BLaER1 (cell line): ENCODE measurements at regions not wholly inside any gene's neighbourhood (a gene's known extent, or its start where the extent isn't known, plus 50 kb on each side); places are given as distances from the start of the nearest gene placed in this dataset.

Experiments used
- H3K27ac ChIP-seq: shearing (Covaris generic); formaldehyde crosslinking; 2 replicates; pipeline ENCODE4 v1.8.1; 2022
- H3K27me3 ChIP-seq: shearing (Covaris generic); formaldehyde crosslinking; 2 replicates; pipeline ENCODE4 v1.8.1; 2022
- H3K36me3 ChIP-seq: shearing (Covaris generic); formaldehyde crosslinking; 2 replicates; pipeline ENCODE4 v1.8.1; 2022
- H3K4me1 ChIP-seq: shearing (Covaris generic); formaldehyde crosslinking; 2 replicates; pipeline ENCODE4 v1.8.1; 2022
- H3K4me2 ChIP-seq: shearing (Covaris generic); formaldehyde crosslinking; 2 replicates; pipeline ENCODE4 v1.8.1; 2022
- H3K4me3 ChIP-seq: shearing (Covaris generic); formaldehyde crosslinking; 2 replicates; pipeline ENCODE4 v1.8.1; 2022
- H3K9ac ChIP-seq: shearing (Covaris generic); formaldehyde crosslinking; 2 replicates; pipeline ENCODE4 v1.8.1; 2022
- H3K9me3 ChIP-seq: shearing (Covaris generic); formaldehyde crosslinking; 2 replicates; pipeline ENCODE4 v1.8.1; 2022
- H4K20me1 ChIP-seq: shearing (Covaris generic); formaldehyde crosslinking; 2 replicates; pipeline ENCODE4 v1.8.1; 2022
- Cebpa-rat ChIP-seq: shearing (Covaris generic); IDR thresholded peaks from 2 replicates; pipeline ENCODE4 v1.8.1; 2022

- H3K27me3 ChIP-seq = no peaks in the 10 kb centered on the region
- no peaks in the 10 kb centered on the region for H3K36me3 ChIP-seq
- H3K9ac ChIP-seq = no peak overlapping the region
- H4K20me1 ChIP-seq = no peaks in the 10 kb centered on the region
- no peak overlapping the region for H3K4me3 ChIP-seq
- no peak overlapping the region for H3K4me2 ChIP-seq
- H3K9me3 ChIP-seq = no peaks in the 10 kb centered on the region
- no peaks in the 10 kb centered on the region for H3K4me1 ChIP-seq
- H3K27ac ChIP-seq = no peak overlapping the region
- TF ChIP-seq Cebpa-rat = no peak
Observed at GRCh38 chr2:144042751-144043150, 477.2 kb downstream of the ZEB2 start.

DNA sequence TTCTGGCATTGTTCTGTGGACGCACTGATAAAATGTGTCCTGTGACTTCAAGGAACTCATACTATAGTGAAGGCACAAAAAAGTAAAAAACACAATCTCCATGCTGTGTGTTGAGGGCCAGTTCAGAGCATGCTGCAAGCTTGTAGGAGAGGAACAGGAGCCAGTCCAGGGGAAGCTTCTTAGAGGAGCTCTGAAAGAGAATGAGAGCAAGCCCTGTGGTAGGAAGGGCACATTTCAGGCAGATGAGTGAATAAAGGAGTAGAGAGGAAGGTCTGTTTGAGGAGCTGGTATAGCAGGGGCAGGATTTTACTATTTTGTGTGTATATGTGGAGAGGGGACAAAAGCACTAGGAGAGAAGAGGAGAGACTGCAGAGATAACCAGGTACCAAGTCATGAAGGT lies 478.3 kb downstream of the ZEB2 start:
- no peak for TF ChIP-seq Cebpa-rat
- H3K9me3 ChIP-seq = no peaks in the 10 kb centered on the region
- no peak overlapping the region for H3K4me3 ChIP-seq

DNA sequence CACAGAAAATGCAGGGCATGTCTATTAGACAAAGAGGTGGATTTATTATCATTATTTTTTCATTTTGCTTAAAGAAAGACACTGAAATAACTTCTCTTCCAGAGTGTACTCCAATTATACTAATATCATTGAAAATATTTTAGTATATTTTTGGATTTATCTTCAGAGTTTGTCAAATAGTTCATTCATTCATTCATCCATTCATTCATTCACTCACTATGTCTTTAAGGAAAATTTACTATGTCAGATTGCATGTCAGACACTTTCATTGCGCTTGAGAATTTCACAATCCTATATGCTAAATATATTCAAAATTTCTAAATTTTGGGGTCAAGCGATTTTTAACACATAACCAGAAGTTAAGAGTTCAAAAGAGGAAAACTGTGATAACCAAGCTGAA lies 479.1 kb downstream of the ZEB2 start:
- no peak for TF ChIP-seq Cebpa-rat
- Histone ChIP-seq H3K27me3 (no peaks in the 10 kb centered on the region), H3K4me3 (no peak overlapping the region), H3K9ac (no peak overlapping the region), H3K9me3 (no peaks in the 10 kb centered on the region), H3K4me1 (no peaks in the 10 kb centered on the region), H4K20me1 (no peaks in the 10 kb centered on the region), H3K36me3 (no peaks in the 10 kb centered on the region), H3K27ac (no peak overlapping the region), H3K4me2 (no peak overlapping the region)

More for the DNA sequence above, 478.3 kb downstream of the ZEB2 start:
- Histone ChIP-seq H3K27ac (no peak overlapping the region), H3K4me2 (no peak overlapping the region), H4K20me1 (no peaks in the 10 kb centered on the region), H3K36me3 (no peaks in the 10 kb centered on the region), H3K4me1 (no peaks in the 10 kb centered on the region), H3K27me3 (no peaks in the 10 kb centered on the region), H3K9ac (no peak overlapping the region)

DNA sequence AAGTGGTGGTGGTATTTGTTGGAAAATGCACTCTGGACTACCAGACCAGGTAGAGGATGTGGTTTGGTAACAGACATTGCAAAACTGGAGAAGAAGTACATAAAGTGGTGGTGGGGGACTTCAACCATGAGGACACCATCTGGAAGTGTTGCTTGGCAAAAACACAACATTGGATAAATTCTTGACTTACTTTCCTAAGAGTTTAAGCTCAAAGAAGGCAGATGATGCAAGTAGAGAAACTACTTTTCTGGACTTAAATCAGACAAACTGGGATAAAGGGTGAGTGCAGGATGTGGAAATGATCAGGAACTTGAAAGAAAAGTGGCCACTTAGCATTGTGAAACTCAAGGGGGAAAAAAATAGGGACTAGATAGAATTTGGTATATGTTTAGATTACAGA lies 487.4 kb downstream of the ZEB2 start:
- no peaks in the 10 kb centered on the region for H3K36me3 ChIP-seq
- H4K20me1 ChIP-seq = no peaks in the 10 kb centered on the region
- H3K27me3 ChIP-seq = no peaks in the 10 kb centered on the region
- TF ChIP-seq Cebpa-rat = no peak
- H3K27ac ChIP-seq = no peak overlapping the region
- no peak overlapping the region for H3K9ac ChIP-seq
- H3K4me1 ChIP-seq = no peaks in the 10 kb centered on the region
- H3K4me2 ChIP-seq = no peak overlapping the region
- H3K9me3 ChIP-seq = no peaks in the 10 kb centered on the region
- no peak overlapping the region for H3K4me3 ChIP-seq

- no peak overlapping the region for H3K27ac ChIP-seq
- no peaks in the 10 kb centered on the region for H3K36me3 ChIP-seq
- no peaks in the 10 kb centered on the region for H3K4me1 ChIP-seq
- H3K4me2 ChIP-seq = no peak overlapping the region
- H3K9me3 ChIP-seq = no peaks in the 10 kb centered on the region
- H3K9ac ChIP-seq = no peak overlapping the region
- H3K27me3 ChIP-seq = no peaks in the 10 kb centered on the region
- no peaks in the 10 kb centered on the region for H4K20me1 ChIP-seq
- no peak overlapping the region for H3K4me3 ChIP-seq
- TF ChIP-seq Cebpa-rat = no peak
Observed at GRCh38 chr2:144030791-144031190, 489.1 kb downstream of the ZEB2 start.

GRCh38 chr2:144027593-144027992 lies 492.3 kb downstream of the ZEB2 start:
- Histone ChIP-seq H4K20me1 (no peaks in the 10 kb centered on the region), H3K9me3 (no peaks in the 10 kb centered on the region), H3K36me3 (no peaks in the 10 kb centered on the region)

GRCh38 chr2:144026753-144027152 lies 493.2 kb downstream of the ZEB2 start:
- Histone ChIP-seq H3K4me2 (no peak overlapping the region), H3K9me3 (no peaks in the 10 kb centered on the region), H3K9ac (no peak overlapping the region), H3K4me1 (no peaks in the 10 kb centered on the region), H4K20me1 (no peaks in the 10 kb centered on the region), H3K27me3 (no peaks in the 10 kb centered on the region), H3K36me3 (no peaks in the 10 kb centered on the region), H3K4me3 (no peak overlapping the region), H3K27ac (no peak overlapping the region)
- no peak for TF ChIP-seq Cebpa-rat

More at GRCh38 chr2:144027593-144027992, 492.3 kb downstream of the ZEB2 start:
- Histone ChIP-seq H3K4me3 (no peak overlapping the region), H3K27me3 (no peaks in the 10 kb centered on the region), H3K4me1 (no peaks in the 10 kb centered on the region), H3K9ac (no peak overlapping the region), H3K4me2 (no peak overlapping the region), H3K27ac (no peak overlapping the region)
- no peak for TF ChIP-seq Cebpa-rat

GRCh38 chr2:144020047-144020446 lies 499.9 kb downstream of the ZEB2 start:
- Histone ChIP-seq H3K4me1 (peaks cover 4% of the 10 kb centered on the region), H4K20me1 (no peaks in the 10 kb centered on the region), H3K27me3 (no peaks in the 10 kb centered on the region), H3K4me3 (no peak overlapping the region), H3K27ac (no peak overlapping the region), H3K4me2 (no peak overlapping the region), H3K9ac (no peak overlapping the region), H3K9me3 (no peaks in the 10 kb centered on the region), H3K36me3 (no peaks in the 10 kb centered on the region)
- TF ChIP-seq Cebpa-rat = no peak

DNA sequence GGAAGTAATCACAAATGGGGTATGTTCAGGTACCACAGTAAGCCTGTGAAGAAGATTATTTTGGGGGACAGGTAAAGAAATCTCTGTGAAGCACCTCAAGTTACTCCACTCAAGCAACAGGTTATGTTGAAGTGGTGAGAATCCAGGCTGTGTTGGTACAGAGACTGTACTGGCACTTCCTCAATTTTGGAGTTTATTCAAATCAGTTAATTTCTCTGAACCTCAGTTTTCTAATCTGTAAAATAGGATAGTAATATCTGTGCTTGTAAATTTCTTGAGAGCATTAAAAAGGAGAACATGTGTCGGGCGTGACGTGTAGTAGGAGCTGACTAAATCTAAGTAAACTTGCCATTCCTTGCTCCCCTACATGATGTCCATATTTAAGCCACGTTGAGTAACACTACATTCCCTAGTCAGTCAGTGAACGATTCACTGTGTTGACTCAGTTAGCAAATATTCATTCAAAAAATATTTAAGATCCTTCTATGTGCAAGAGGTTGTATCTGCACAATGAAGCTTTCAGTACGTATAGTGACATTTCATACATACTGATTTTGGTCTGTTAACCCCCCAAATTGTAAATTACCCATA lies 504.2 kb downstream of the ZEB2 start:
- no peak overlapping the region for H3K4me2 ChIP-seq
- H3K9me3 ChIP-seq = no peaks in the 10 kb centered on the region
- no peaks in the 10 kb centered on the region for H3K27me3 ChIP-seq
- no peaks in the 10 kb centered on the region for H3K36me3 ChIP-seq
- peaks cover 4% of the 10 kb centered on the region for H3K4me1 ChIP-seq
- no peak for TF ChIP-seq Cebpa-rat
- no peak overlapping the region for H3K27ac ChIP-seq
- no peak overlapping the region for H3K4me3 ChIP-seq
- H4K20me1 ChIP-seq = no peaks in the 10 kb centered on the region
- H3K9ac ChIP-seq = no peak overlapping the region

GRCh38 chr2:144015036-144015435 lies 504.9 kb downstream of the ZEB2 start:
- no peak overlapping the region for H3K4me2 ChIP-seq
- H3K27ac ChIP-seq = no peak overlapping the region
- no peaks in the 10 kb centered on the region for H3K4me1 ChIP-seq
- H3K27me3 ChIP-seq = no peaks in the 10 kb centered on the region
- no peaks in the 10 kb centered on the region for H3K36me3 ChIP-seq
- H4K20me1 ChIP-seq = no peaks in the 10 kb centered on the region
- no peaks in the 10 kb centered on the region for H3K9me3 ChIP-seq
- no peak overlapping the region for H3K9ac ChIP-seq
- H3K4me3 ChIP-seq = no peak overlapping the region
- no peak for TF ChIP-seq Cebpa-rat

DNA sequence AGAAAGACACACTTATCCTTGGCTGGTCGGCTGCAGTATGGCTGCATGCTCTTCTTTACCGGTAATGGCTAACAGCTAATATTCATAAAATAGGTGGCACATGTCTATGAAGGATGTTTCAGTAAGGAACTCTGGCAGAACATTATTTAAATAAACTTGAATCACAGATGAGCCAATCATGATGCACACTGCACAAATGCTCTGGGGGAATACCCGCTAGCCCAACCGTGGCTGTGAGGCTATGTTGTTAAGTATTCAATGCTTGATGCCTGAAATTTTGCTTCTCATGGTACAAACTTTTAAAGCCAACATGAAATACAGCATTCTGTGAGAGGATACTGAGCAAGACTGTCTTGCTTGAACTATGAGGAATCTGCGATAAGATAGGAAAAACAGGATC lies 505.8 kb downstream of the ZEB2 start:
- Histone ChIP-seq H3K27ac (no peak overlapping the region), H3K4me3 (no peak overlapping the region), H3K36me3 (no peaks in the 10 kb centered on the region), H3K9ac (no peak overlapping the region), H4K20me1 (no peaks in the 10 kb centered on the region), H3K27me3 (no peaks in the 10 kb centered on the region), H3K4me1 (no peaks in the 10 kb centered on the region), H3K9me3 (no peaks in the 10 kb centered on the region), H3K4me2 (no peak overlapping the region)
- TF ChIP-seq Cebpa-rat = no peak
